Adrenal gland (tissue), 5 donors: ENCODE measurements at regions not wholly inside any gene's neighbourhood (a gene's known extent, or its start where the extent isn't known, plus 50 kb on each side); places are given as distances from the start of the nearest gene placed in this dataset.
"Not testable (repeated sequence)": the region's sequence is repeated elsewhere in the genome, so short reads cannot be mapped to it uniquely, and the experiment has no call there.

Experiments
- POLR2A ChIP-seq, 2 donors: fragments of 450-650 bp; IDR thresholded peaks; one replicate each; pipeline ENCODE4 v1.6.1; 2017; ENCODE audit warnings: antibody characterized with exemption in 2 of 2, mild to moderate bottlenecking in 2 of 2, moderate library complexity in 1 of 2
- TF ChIP-seq, protein P1 (sequence below), 6 experiments: fragments of 450-650 bp in 4 of 6; fragments of 200-600 bp in 2 of 6; sonication (generic) in 1 of 6; IDR thresholded peaks; 1 replicate in 5 of 6; 2 replicates in 1 of 6; pipeline versions ENCODE4 v1.5.1 to v1.8.0; 2016 to 2021; ENCODE audit warnings: antibody characterized with exemption in 6 of 6, mild to moderate bottlenecking in 2 of 6, moderate library complexity in 1 of 6
- donor health status: DM: no; HTN: no; CAD: no.

DNA sequence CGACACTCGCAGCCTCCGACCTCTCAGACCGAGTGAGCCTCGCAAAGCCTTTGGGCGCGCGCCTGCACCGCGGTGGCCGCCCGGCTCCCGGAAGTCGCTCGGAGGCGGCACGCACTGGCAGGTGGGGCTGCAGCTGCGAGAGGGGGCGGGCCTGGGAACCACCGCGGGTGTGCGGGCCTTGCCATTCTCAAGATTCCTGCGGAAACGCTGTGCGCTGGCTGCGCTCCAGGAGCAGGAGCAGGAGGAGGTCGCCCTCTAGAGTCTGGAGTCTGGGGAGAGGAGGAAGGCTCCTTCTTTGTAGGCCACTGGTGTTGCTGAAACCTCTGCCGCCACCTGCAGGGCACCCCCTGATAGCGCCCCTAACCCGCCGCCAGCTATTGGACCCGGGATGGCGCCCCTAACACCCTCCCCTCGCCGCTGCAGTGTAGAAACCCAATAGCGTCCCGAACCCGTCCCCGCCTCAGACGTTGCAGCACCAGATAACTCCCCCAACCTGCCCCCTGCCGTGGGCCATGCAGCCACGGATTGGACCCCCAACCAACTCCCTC is 230.6 kb downstream of the LIPI start:
- TF ChIP-seq POLR2A (IDR thresholded peaks at IDR 0.05), result not testable (repeated sequence)
- TF ChIP-seq, protein P1, sequence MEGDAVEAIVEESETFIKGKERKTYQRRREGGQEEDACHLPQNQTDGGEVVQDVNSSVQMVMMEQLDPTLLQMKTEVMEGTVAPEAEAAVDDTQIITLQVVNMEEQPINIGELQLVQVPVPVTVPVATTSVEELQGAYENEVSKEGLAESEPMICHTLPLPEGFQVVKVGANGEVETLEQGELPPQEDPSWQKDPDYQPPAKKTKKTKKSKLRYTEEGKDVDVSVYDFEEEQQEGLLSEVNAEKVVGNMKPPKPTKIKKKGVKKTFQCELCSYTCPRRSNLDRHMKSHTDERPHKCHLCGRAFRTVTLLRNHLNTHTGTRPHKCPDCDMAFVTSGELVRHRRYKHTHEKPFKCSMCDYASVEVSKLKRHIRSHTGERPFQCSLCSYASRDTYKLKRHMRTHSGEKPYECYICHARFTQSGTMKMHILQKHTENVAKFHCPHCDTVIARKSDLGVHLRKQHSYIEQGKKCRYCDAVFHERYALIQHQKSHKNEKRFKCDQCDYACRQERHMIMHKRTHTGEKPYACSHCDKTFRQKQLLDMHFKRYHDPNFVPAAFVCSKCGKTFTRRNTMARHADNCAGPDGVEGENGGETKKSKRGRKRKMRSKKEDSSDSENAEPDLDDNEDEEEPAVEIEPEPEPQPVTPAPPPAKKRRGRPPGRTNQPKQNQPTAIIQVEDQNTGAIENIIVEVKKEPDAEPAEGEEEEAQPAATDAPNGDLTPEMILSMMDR (IDR thresholded peaks at IDR 0.05), result peak in 1 of 6 experiments; percentile 42
